ENCODE measurements at regions not wholly inside any gene's neighbourhood (a gene's known extent, or its start where the extent isn't known, plus 50 kb on each side); places are given as distances from the start of the nearest gene placed in this dataset.

- peaks cover 8% of the 10 kb centered on the region for H3K4me1 Mint-ChIP-seq
- no peak for DNase-seq
- Histone ChIP-seq H3K9ac (ENCODE audit: extremely low read depth, low read length, poor library complexity, severe bottlenecking) (no peak overlapping the region), H3K9me3 (ENCODE audit: control insufficient read depth, low read length) (no peaks in the 10 kb centered on the region), H3K4me3 (ENCODE audit: low read length) (no peak overlapping the region), H3K36me3 (ENCODE audit: control insufficient read depth, insufficient read depth, low read length) (no peaks in the 10 kb centered on the region), H3K27me3 (ENCODE audit: control insufficient read depth, insufficient read depth, low read length, poor library complexity, severe bottlenecking) (no peaks in the 10 kb centered on the region), H3K4me1 (ENCODE audit: control insufficient read depth, insufficient read depth, low read length) (no peaks in the 10 kb centered on the region), H3K27ac (ENCODE audit: low read depth, low read length) (no peak overlapping the region)
- no peaks in the 10 kb centered on the region for H3K36me3 Mint-ChIP-seq (ENCODE audit: low read depth)
- peaks cover 3% of the 10 kb centered on the region for H3K27me3 Mint-ChIP-seq (ENCODE audit: insufficient read depth)
- no peak overlapping the region for H3K4me3 Mint-ChIP-seq
- WGBS, 2 experiments (ENCODE audit: insufficient coverage in 1 of 2, insufficient read length in 1 of 2): 88 to 93% methylated on average over 8 to 15 of the region's 16 CpGs
- no peaks in the 10 kb centered on the region for H3K9me3 Mint-ChIP-seq
- TF ChIP-seq CTCF (conservative IDR thresholded peaks at IDR 0.05): no peak
- no peak overlapping the region for H3K27ac Mint-ChIP-seq
Observed at GRCh38 chr13:111005808-111006505, 91.1 kb upstream of the ANKRD10 start.

GRCh38 chr13:111005364-111005763 lies 90.5 kb upstream of the ANKRD10 start:
- H3K4me1 Mint-ChIP-seq: peaks cover 8% of the 10 kb centered on the region
- Histone ChIP-seq H3K9me3 (ENCODE audit: control insufficient read depth, low read length) (no peaks in the 10 kb centered on the region), H3K4me3 (ENCODE audit: low read length) (no peak overlapping the region), H3K27me3 (ENCODE audit: control insufficient read depth, insufficient read depth, low read length, poor library complexity, severe bottlenecking) (no peaks in the 10 kb centered on the region), H3K36me3 (ENCODE audit: control insufficient read depth, insufficient read depth, low read length) (no peaks in the 10 kb centered on the region), H3K27ac (ENCODE audit: low read depth, low read length) (no peak overlapping the region), H3K4me1 (ENCODE audit: control insufficient read depth, insufficient read depth, low read length) (no peaks in the 10 kb centered on the region), H3K9ac (ENCODE audit: extremely low read depth, low read length, poor library complexity, severe bottlenecking) (no peak overlapping the region)
- no peaks in the 10 kb centered on the region for H3K9me3 Mint-ChIP-seq
- TF ChIP-seq CTCF (conservative IDR thresholded peaks at IDR 0.05): no peak
- peaks cover 5% of the 10 kb centered on the region for H3K27me3 Mint-ChIP-seq (ENCODE audit: insufficient read depth)
- no peaks in the 10 kb centered on the region for H3K36me3 Mint-ChIP-seq (ENCODE audit: low read depth)
- no peak overlapping the region for H3K4me3 Mint-ChIP-seq
- WGBS, 2 experiments (ENCODE audit: insufficient coverage in 1 of 2, insufficient read length in 1 of 2): 95 to 96% methylated on average over 6 of the region's 6 CpGs
- no peak overlapping the region for H3K27ac Mint-ChIP-seq
- no peak for DNase-seq

- H3K4me1 ChIP-seq (ENCODE audit: control insufficient read depth, insufficient read depth, low read length): no peaks in the 10 kb centered on the region
- 90 to 94% methylated on average over 2 to 6 of the region's 6 CpGs for WGBS, 2 experiments (ENCODE audit: insufficient coverage in 1 of 2, insufficient read length in 1 of 2)
- H3K9me3 ChIP-seq (ENCODE audit: control insufficient read depth, low read length): no peaks in the 10 kb centered on the region
- DNase-seq: no peak
- H3K36me3 Mint-ChIP-seq (ENCODE audit: low read depth): no peaks in the 10 kb centered on the region
- H3K9ac ChIP-seq (ENCODE audit: extremely low read depth, low read length, poor library complexity, severe bottlenecking): no peak overlapping the region
- no peaks in the 10 kb centered on the region for H3K27me3 ChIP-seq (ENCODE audit: control insufficient read depth, insufficient read depth, low read length, poor library complexity, severe bottlenecking)
- H3K27ac Mint-ChIP-seq: no peak overlapping the region
- H3K4me3 Mint-ChIP-seq: no peak overlapping the region
- no peaks in the 10 kb centered on the region for H3K9me3 Mint-ChIP-seq
- H3K27me3 Mint-ChIP-seq (ENCODE audit: insufficient read depth): peaks cover 8% of the 10 kb centered on the region
- peaks cover 8% of the 10 kb centered on the region for H3K4me1 Mint-ChIP-seq
- no peak for TF ChIP-seq CTCF (conservative IDR thresholded peaks at IDR 0.05)
- no peaks in the 10 kb centered on the region for H3K36me3 ChIP-seq (ENCODE audit: control insufficient read depth, insufficient read depth, low read length)
- no peak overlapping the region for H3K4me3 ChIP-seq (ENCODE audit: low read length)
- no peak overlapping the region for H3K27ac ChIP-seq (ENCODE audit: low read depth, low read length)
Observed at GRCh38 chr13:111004444-111004843, 89.6 kb upstream of the ANKRD10 start.

Measured in endodermal cell (in vitro differentiated cells).